SK-N-SH (cell line): ENCODE measurements at regions not wholly inside any gene's neighbourhood (a gene's known extent, or its start where the extent isn't known, plus 50 kb on each side); places are given as distances from the start of the nearest gene placed in this dataset.

ENCODE experiments used
- CTCF ChIA-PET: fragments of 300-600, 350-600 bp; formaldehyde crosslinking; extraction: SDS; loops from one replicate; lab custom pipeline; 2021; lab: Yijun Ruan, JAX
- POLR2A ChIA-PET: fragments of 350-600 bp; sonication (Branson Sonifier 250); formaldehyde crosslinking; extraction: SDS; loops from one replicate; lab custom pipeline; 2020; ENCODE audit warnings: antibody characterized with exemption, inconsistent platforms; lab: Yijun Ruan, JAX
- DNase-seq: peaks from one replicate; pipeline ENCODE4 v3.0.0; 2012
- H2AFZ ChIP-seq: fragments of 200-600 bp; sonication (generic); 2 replicates; pipeline ENCODE4 v1.8.1; 2016; ENCODE audit warnings: antibody characterized with exemption, mild to moderate bottlenecking, low read depth
- H3F3A ChIP-seq: fragments of 200-600 bp; sonication (generic); replicated peaks from 2 replicates; pipeline ENCODE3; 2016; ENCODE audit warnings: antibody characterized with exemption, mild to moderate bottlenecking; ENCODE audit not compliant: insufficient read depth
- H3K27ac ChIP-seq, 2 experiments: fragments of 200-500 bp in 1 of 2; fragments of 200-600 bp in 1 of 2; sonication (Bioruptor generic) in 1 of 2; sonication (generic), shearing (Covaris generic) in 1 of 2; 2 replicates each; pipeline versions ENCODE4 v1.5.1 to v1.6.1; 2014 to 2016; ENCODE audit warnings: low read depth in 2 of 2, inconsistent platforms in 1 of 2, low read length in 1 of 2, mild to moderate bottlenecking in 1 of 2, mixed read lengths in 1 of 2
- H3K27me3 ChIP-seq: fragments of 200-600 bp; sonication (generic), shearing (Covaris generic); 2 replicates; pipeline ENCODE4 v1.6.1; 2016; ENCODE audit warnings: mixed run types; ENCODE audit not compliant: insufficient read depth
- H3K36me3 ChIP-seq, 2 experiments: fragments of 200-500 bp in 1 of 2; fragments of 200-600 bp in 1 of 2; sonication (Bioruptor generic) in 1 of 2; sonication (generic) in 1 of 2; replicated peaks in 1 of 2; 2 replicates each; pipeline versions ENCODE3 to v1.5.1; 2014 to 2016; ENCODE audit warnings: low read length in 1 of 2, mild to moderate bottlenecking in 1 of 2; ENCODE audit not compliant: insufficient read depth in 2 of 2, control insufficient read depth in 1 of 2
- H3K4me1 ChIP-seq, 2 experiments: fragments of 200-500 bp in 1 of 2; fragments of 200-600 bp in 1 of 2; sonication (Bioruptor generic) in 1 of 2; sonication (generic), shearing (Covaris generic) in 1 of 2; 2 replicates each; pipeline versions ENCODE4 v1.5.1 to v1.6.1; 2014 to 2016; ENCODE audit warnings: low read depth in 1 of 2, low read length in 1 of 2, mixed run types in 1 of 2; ENCODE audit not compliant: insufficient read depth in 2 of 2, control insufficient read depth in 1 of 2
- H3K4me2 ChIP-seq: fragments of 200-600 bp; sonication (generic), shearing (Covaris generic); 2 replicates; pipeline ENCODE4 v1.6.1; 2017; ENCODE audit warnings: mixed run types
- H3K4me3 ChIP-seq, 2 experiments: fragments of 200-500 bp in 1 of 2; fragments of 200-600 bp in 1 of 2; sonication (Bioruptor generic) in 1 of 2; sonication (generic), shearing (Covaris generic) in 1 of 2; 2 replicates each; pipeline versions ENCODE4 v1.5.1 to v1.8.1; 2014 to 2016; ENCODE audit warnings: low read depth in 2 of 2, inconsistent platforms in 1 of 2, low read length in 1 of 2, mild to moderate bottlenecking in 1 of 2, mixed read lengths in 1 of 2, moderate library complexity in 1 of 2
- H3K79me2 ChIP-seq: fragments of 200-600 bp; sonication (generic); 2 replicates; pipeline ENCODE4 v1.8.1; 2017; ENCODE audit warnings: mild to moderate bottlenecking; ENCODE audit not compliant: insufficient read depth
- H3K9ac ChIP-seq: fragments of 200-600 bp; sonication (generic); 2 replicates; pipeline ENCODE4 v1.6.1; 2017; ENCODE audit warnings: mixed run types
- H3K9me2 ChIP-seq: fragments of 200-600 bp; sonication (generic); 2 replicates; pipeline ENCODE4 v1.6.1; 2017; ENCODE audit warnings: mixed run types
- H3K9me3 ChIP-seq: fragments of 200-600 bp; sonication (generic); 2 replicates; pipeline ENCODE4 v1.6.1; 2017; ENCODE audit warnings: mixed run types, mild to moderate bottlenecking, moderate library complexity
- H4K20me1 ChIP-seq: fragments of 200-600 bp; sonication (generic); 2 replicates; pipeline ENCODE4 v1.6.1; 2017; ENCODE audit warnings: mild to moderate bottlenecking, mixed run types; ENCODE audit not compliant: insufficient read depth
- CHD2 ChIP-seq: fragments of 150-350 bp; IDR thresholded peaks from 2 replicates; pipeline ENCODE4 v1.6.1; 2018; ENCODE audit warnings: low read length; ENCODE audit not compliant: partially characterized antibody
- CTCF ChIP-seq: fragments of 200-600 bp; sonication (generic); IDR thresholded peaks from 2 replicates; pipeline ENCODE4 v1.6.1; 2017; ENCODE audit warnings: antibody characterized with exemption, mild to moderate bottlenecking, moderate library complexity
- EP300 ChIP-seq, 2 experiments: IDR thresholded peaks; 2 replicates each; pipeline versions ENCODE4 v1.4.0 to v1.6.1; 2012; ENCODE audit warnings: borderline replicate concordance in 1 of 2, low read depth in 1 of 2, low read length in 1 of 2
- GATA2 ChIP-seq: sonication (generic); formaldehyde crosslinking; IDR thresholded peaks from 2 replicates; pipeline ENCODE4 v1.5.0; 2020; ENCODE audit warnings: mild to moderate bottlenecking, missing genetic modification reagents
- IRF3 ChIP-seq: fragments of 150-350 bp; IDR thresholded peaks from 2 replicates; pipeline ENCODE4 v1.6.1; 2016; ENCODE audit warnings: mild to moderate bottlenecking, low read depth, low read length
- JUND ChIP-seq: IDR thresholded peaks from 2 replicates; pipeline ENCODE4 v1.4.0; 2012
- MAX ChIP-seq: IDR thresholded peaks from 2 replicates; pipeline ENCODE4 v1.4.0; 2012; ENCODE audit warnings: low read depth
- NFIC ChIP-seq: IDR thresholded peaks from 2 replicates; pipeline ENCODE4 v1.4.0; 2012; ENCODE audit warnings: borderline replicate concordance
- PBX3 ChIP-seq: IDR thresholded peaks from 2 replicates; pipeline ENCODE4; 2012
- TAF1 ChIP-seq: IDR thresholded peaks from 2 replicates; pipeline ENCODE4 v1.6.1; 2012; ENCODE audit warnings: low read depth, mild to moderate bottlenecking, low read length, moderate library complexity, borderline replicate concordance
- TCF12 ChIP-seq: IDR thresholded peaks from 2 replicates; pipeline ENCODE4 v1.4.0; 2012
- TEAD4 ChIP-seq: IDR thresholded peaks from 2 replicates; pipeline ENCODE4 v1.4.0; 2012; ENCODE audit warnings: mild to moderate bottlenecking, borderline replicate concordance; ENCODE audit not compliant: insufficient read depth
- USF1 ChIP-seq: IDR thresholded peaks from 2 replicates; pipeline ENCODE4 v1.4.0; 2012; ENCODE audit warnings: low read depth, borderline replicate concordance
- USF2 ChIP-seq: fragments of 150-350 bp; IDR thresholded peaks from 2 replicates; pipeline ENCODE4 v1.6.1; 2017; ENCODE audit warnings: antibody characterized with exemption, low read length, low read depth, borderline replicate concordance
- YY1 ChIP-seq: IDR thresholded peaks from 2 replicates; pipeline ENCODE4 v1.4.0; 2012; ENCODE audit warnings: low read depth, mild to moderate bottlenecking
- WGBS: methylation state at CpG from one replicate; pipeline ENCODE4 v1.1.6; 2017; ENCODE audit warnings: low lambda C conversion rate; 5-methylcytosine and 5-hydroxymethylcytosine counted together

- TF ChIP-seq USF2 (no peak), EP300 (IDR thresholded peaks at IDR 0.05; ENCODE audit: borderline replicate concordance in 1 of 2, low read depth in 1 of 2, low read length in 1 of 2) (no peak)
Observed at GRCh38 chr1:182149411-182149965, 88.0 kb upstream of the ZNF648 start (continued).

GRCh38 chr1:182147951-182148350 is 86.4 kb upstream of the ZNF648 start:
- no peaks in the 10 kb centered on the region for H3K9me3 ChIP-seq
- no peak overlapping the region for H3K4me3 ChIP-seq
- no peaks in the 10 kb centered on the region for H3K36me3 ChIP-seq
- CTCF ChIA-PET: no interaction called here
- no peak overlapping the region for H3K27ac ChIP-seq
- no peak for DNase-seq
- POLR2A ChIA-PET: no interaction called here
- H3K79me2 ChIP-seq: no peaks in the 10 kb centered on the region
- 20% methylated on average over 5 of the region's 5 CpGs for WGBS
- no peak overlapping the region for H3K4me2 ChIP-seq
- no peaks in the 10 kb centered on the region for H3F3A ChIP-seq
- H4K20me1 ChIP-seq: no peaks in the 10 kb centered on the region
- peaks cover 0 to 14% of the 10 kb centered on the region in 2 experiments; a peak in 1 of 4 replicates for H3K4me1 ChIP-seq
- H3K9ac ChIP-seq: no peak overlapping the region
- no peak overlapping the region for H2AFZ ChIP-seq
- H3K27me3 ChIP-seq: no peaks in the 10 kb centered on the region
- TF ChIP-seq MAX (no peak), NFIC (no peak), JUND (no peak), TAF1 (no peak), USF2 (no peak), TEAD4 (no peak), USF1 (no peak), IRF3 (no peak), PBX3 (no peak), GATA2 (CRISPR knock-in tag) (no peak), CTCF (no peak), TCF12 (no peak), CHD2 (no peak), YY1 (no peak)
- TF ChIP-seq, all 33 proteins: peak for 0
- no peaks in the 10 kb centered on the region for H3K9me2 ChIP-seq
